GM12878 (cell line): ENCODE measurements at regions not wholly inside any gene's neighbourhood (a gene's known extent, or its start where the extent isn't known, plus 50 kb on each side); places are given as distances from the start of the nearest gene placed in this dataset.

Source experiments
- ATAC-seq: fragments of 200-7000 bp; cut with Tn5 transposase; 3 replicates; pipeline ENCODE4 v1.9.1; 2020; ENCODE audit warnings: mild to moderate bottlenecking, moderate library complexity
- BruUV-seq: library from RNA; stranded (reverse); fragments of 400-500 nt; replicated peaks from 2 replicates; lab custom pipeline; 2021; lab: Mats Ljungman, UMichigan
- CTCF ChIA-PET: fragments of 300-600 bp; sonication (Branson Sonifier 250); formaldehyde crosslinking; extraction: SDS; loops from one replicate; lab custom pipeline; 2021; ENCODE audit warnings: inconsistent platforms; lab: Yijun Ruan, JAX
- POLR2A ChIA-PET: fragments of 350-600 bp; formaldehyde crosslinking; extraction: SDS; loops from one replicate; lab custom pipeline; 2021; ENCODE audit warnings: inconsistent platforms; lab: Charles Lee
- RAD21 ChIA-PET: fragments of 300-600 bp; sonication (Branson Sonifier 250); formaldehyde crosslinking; loops from one replicate; lab custom pipeline; 2023; ENCODE audit warnings: antibody characterized with exemption; ENCODE audit not compliant: unreplicated experiment; lab: Charles Lee
- SMC1A ChIA-PET: fragments of 300-600 bp; sonication (Branson Sonifier 250); formaldehyde crosslinking; loops from one replicate; lab custom pipeline; 2023; ENCODE audit not compliant: unreplicated experiment, uncharacterized antibody; lab: Charles Lee
- DNase-seq: peaks from one replicate; pipeline ENCODE4 v3.0.0-alpha.2; 2011; ENCODE audit warnings: low read depth, low spot score
- FAIRE-seq: peaks from 3 replicates; lab custom pipeline; 2011; peaks lifted over from hg19 to GRCh38; lab: Jason Lieb, UNC
- H2AFZ ChIP-seq: 2 replicates; pipeline ENCODE4 v1.6.0; 2011; ENCODE audit warnings: low read depth, low read length, control low read depth; ENCODE audit not compliant: control insufficient read depth
- H3K27ac ChIP-seq: 2 replicates; pipeline ENCODE4 v1.5.1; 2011; ENCODE audit warnings: control low read depth; ENCODE audit not compliant: control insufficient read depth, insufficient read depth
- H3K27me3 ChIP-seq, 2 experiments: replicated peaks in 1 of 2; 2 replicates each; pipeline versions ENCODE4 v1.6.0 to v1.6.1; 2011; ENCODE audit warnings: low read length in 1 of 2; ENCODE audit not compliant: control insufficient read depth in 2 of 2, insufficient read depth in 2 of 2
- H3K36me3 ChIP-seq, 2 experiments: 2 replicates each; pipeline ENCODE4 v1.5.1; 2011; ENCODE audit warnings: low read length in 1 of 2; ENCODE audit not compliant: control insufficient read depth in 2 of 2, insufficient read depth in 2 of 2
- H3K4me1 ChIP-seq: 2 replicates; pipeline ENCODE4 v1.6.1; 2011; ENCODE audit warnings: mild to moderate bottlenecking, low read length, moderate library complexity, mixed read lengths; ENCODE audit not compliant: control insufficient read depth, insufficient read depth
- H3K4me2 ChIP-seq: 2 replicates; pipeline ENCODE4 v1.6.0; 2011; ENCODE audit warnings: control low read depth; ENCODE audit not compliant: control insufficient read depth, insufficient read depth
- H3K4me3 ChIP-seq: fragments of 200-600 bp; sonication (generic); 2 replicates; pipeline ENCODE4 v1.5.1; 2016
- H3K79me2 ChIP-seq: 2 replicates; pipeline ENCODE4 v1.6.0; 2011; ENCODE audit warnings: low read length; ENCODE audit not compliant: control insufficient read depth, insufficient read depth
- H3K9ac ChIP-seq: 2 replicates; pipeline ENCODE4 v1.8.0; 2011; ENCODE audit warnings: low read length, control low read depth, mixed read lengths; ENCODE audit not compliant: control insufficient read depth, insufficient read depth
- H3K9me3 ChIP-seq: replicated peaks from 3 replicates; pipeline ENCODE4 v1.5.1; 2011; ENCODE audit warnings: mild to moderate bottlenecking, low read length; ENCODE audit not compliant: control insufficient read depth, insufficient read depth
- H4K20me1 ChIP-seq: 2 replicates; pipeline ENCODE4 v1.6.0; 2011; ENCODE audit not compliant: control insufficient read depth, insufficient read depth
- BHLHE40 ChIP-seq, 2 experiments: fragments of 450-650 bp in 1 of 2; IDR thresholded peaks; 2 replicates each; pipeline ENCODE4 v1.6.1; 2011 to 2017; ENCODE audit warnings: low read depth in 2 of 2, borderline replicate concordance in 1 of 2, improper control_type of control experiment in 1 of 2, low read length in 1 of 2, mild to moderate bottlenecking in 1 of 2
- CBFB ChIP-seq: IDR thresholded peaks from 2 replicates; pipeline ENCODE4 v1.6.1; 2016; ENCODE audit warnings: antibody characterized with exemption, low read depth
- CEBPZ ChIP-seq: fragments of 150-350 bp; IDR thresholded peaks from 2 replicates; pipeline ENCODE4 v1.6.1; 2016; ENCODE audit warnings: low read depth, low read length
- EGR1 ChIP-seq, 2 experiments: IDR thresholded peaks; 1 replicate in 1 of 2; 2 replicates in 1 of 2; pipeline ENCODE4 v1.6.1; 2011 to 2012; ENCODE audit warnings: low read depth in 2 of 2, low read length in 2 of 2, borderline replicate concordance in 1 of 2, mild to moderate bottlenecking in 1 of 2, moderate library complexity in 1 of 2
- FOXM1 ChIP-seq: IDR thresholded peaks from 2 replicates; pipeline ENCODE4 v1.6.1; 2012; ENCODE audit warnings: low read depth, mild to moderate bottlenecking, inconsistent platforms, low read length, moderate library complexity
- NFYA ChIP-seq: IDR thresholded peaks from 2 replicates; pipeline ENCODE4 v1.6.1; 2011; ENCODE audit warnings: low read depth, mild to moderate bottlenecking, low read length, improper control_type of control experiment, borderline replicate concordance
- PBX3 ChIP-seq: IDR thresholded peaks from 2 replicates; pipeline ENCODE4 v1.6.1; 2011; ENCODE audit warnings: mild to moderate bottlenecking, low read depth, low read length, moderate library complexity; ENCODE audit not compliant: insufficient replicate concordance
- RUNX3 ChIP-seq: IDR thresholded peaks from 2 replicates; pipeline ENCODE4 v1.6.1; 2012; ENCODE audit warnings: low read length, inconsistent platforms
- SMAD5 ChIP-seq: IDR thresholded peaks from 2 replicates; pipeline ENCODE4 v1.6.1; 2016; ENCODE audit warnings: antibody characterized with exemption, low read depth
- USF2 ChIP-seq: IDR thresholded peaks from 2 replicates; pipeline ENCODE4 v1.6.1; 2011; ENCODE audit warnings: low read depth, low read length, improper control_type of control experiment, borderline replicate concordance
- WGBS: methylation state at CpG from one replicate; pipeline ENCODE4 v1.1.6; 2016; ENCODE audit warnings: low lambda C conversion rate; ENCODE audit not compliant: insufficient replicate concordance, insufficient coverage; ENCODE audit errors: missing lambda C conversion rate; 5-methylcytosine and 5-hydroxymethylcytosine counted together
- in situ Hi-C: fragments of 300-500 bp; cut with MboI; formaldehyde crosslinking; loops from 9 replicates; pipeline ENCODE4 v1.14.3; 2018; ENCODE audit warnings: mixed read lengths
- intact Hi-C: fragments of 100-400 bp; cut with micrococcal nuclease; formaldehyde crosslinking; loops from one replicate; pipeline ENCODE4 v1.14.2; 2022; ENCODE audit not compliant: unreplicated experiment
- TF ChIP-seq, protein P1 (sequence below): fragments of 450-650 bp; IDR thresholded peaks from 2 replicates; pipeline ENCODE4 v1.6.1; 2016; ENCODE audit warnings: mild to moderate bottlenecking
- TF ChIP-seq, protein P2 (sequence below): fragments of 450-650 bp; IDR thresholded peaks from 2 replicates; pipeline ENCODE4 v1.6.1; 2017; ENCODE audit warnings: mild to moderate bottlenecking, moderate library complexity

GRCh38 chr6:63391203-63391970, 71.6 kb upstream of the LGSN start:
- H3K36me3 ChIP-seq: no peaks in the 10 kb centered on the region
- CTCF ChIA-PET: no interaction called here
- ATAC-seq (no peak), DNase-seq (no peak), FAIRE-seq (no peak)
- WGBS: 63% methylated on average over 3 of the region's 3 CpGs
- in situ Hi-C loops: no loop called here
- no TSS peak for BruUV-seq
- no peak overlapping the region for H2AFZ ChIP-seq
- no peak overlapping the region for H3K4me2 ChIP-seq
- intact Hi-C loops: no loop called here
- no peak overlapping the region for H3K9ac ChIP-seq
- POLR2A ChIA-PET: no interaction called here
- H3K27me3 ChIP-seq: no peaks in the 10 kb centered on the region
- H4K20me1 ChIP-seq: no peaks in the 10 kb centered on the region
- RAD21 ChIA-PET: interaction anchor here (0.9 kb wide), 1 partner anchor 38 kb away, joined by 5 read pairs; no protein-coding TSS in a partner anchor
- H3K4me1 ChIP-seq: peaks cover 3% of the 10 kb centered on the region; the same call in 1 of the 2 replicates
- no peaks in the 10 kb centered on the region for H3K9me3 ChIP-seq
- SMC1A ChIA-PET: interaction anchor here (1.4 to 1.6 kb wide), 2 partner anchors 11 to 15 kb away, joined by 4 to 6 read pairs; no protein-coding TSS in a partner anchor
- H3K4me3 ChIP-seq: no peak overlapping the region
- no peak overlapping the region for H3K27ac ChIP-seq
- H3K79me2 ChIP-seq: no peaks in the 10 kb centered on the region
- TF ChIP-seq CBFB (no peak), SMAD5 (no peak), PBX3 (no peak), CEBPZ (no peak), FOXM1 (no peak), USF2 (no peak), EGR1 (IDR thresholded peaks at IDR 0.05; ENCODE audit: borderline replicate concordance in 1 of 2, low read depth in 2 of 2, low read length in 2 of 2) (no peak), NFYA (no peak), BHLHE40 (IDR thresholded peaks at IDR 0.05; ENCODE audit: borderline replicate concordance in 1 of 2, low read depth in 2 of 2, low read length in 1 of 2) (no peak), RUNX3 (no peak)
- TF ChIP-seq, protein P1, sequence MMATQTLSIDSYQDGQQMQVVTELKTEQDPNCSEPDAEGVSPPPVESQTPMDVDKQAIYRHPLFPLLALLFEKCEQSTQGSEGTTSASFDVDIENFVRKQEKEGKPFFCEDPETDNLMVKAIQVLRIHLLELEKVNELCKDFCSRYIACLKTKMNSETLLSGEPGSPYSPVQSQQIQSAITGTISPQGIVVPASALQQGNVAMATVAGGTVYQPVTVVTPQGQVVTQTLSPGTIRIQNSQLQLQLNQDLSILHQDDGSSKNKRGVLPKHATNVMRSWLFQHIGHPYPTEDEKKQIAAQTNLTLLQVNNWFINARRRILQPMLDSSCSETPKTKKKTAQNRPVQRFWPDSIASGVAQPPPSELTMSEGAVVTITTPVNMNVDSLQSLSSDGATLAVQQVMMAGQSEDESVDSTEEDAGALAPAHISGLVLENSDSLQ: no peak
- TF ChIP-seq, protein P2, sequence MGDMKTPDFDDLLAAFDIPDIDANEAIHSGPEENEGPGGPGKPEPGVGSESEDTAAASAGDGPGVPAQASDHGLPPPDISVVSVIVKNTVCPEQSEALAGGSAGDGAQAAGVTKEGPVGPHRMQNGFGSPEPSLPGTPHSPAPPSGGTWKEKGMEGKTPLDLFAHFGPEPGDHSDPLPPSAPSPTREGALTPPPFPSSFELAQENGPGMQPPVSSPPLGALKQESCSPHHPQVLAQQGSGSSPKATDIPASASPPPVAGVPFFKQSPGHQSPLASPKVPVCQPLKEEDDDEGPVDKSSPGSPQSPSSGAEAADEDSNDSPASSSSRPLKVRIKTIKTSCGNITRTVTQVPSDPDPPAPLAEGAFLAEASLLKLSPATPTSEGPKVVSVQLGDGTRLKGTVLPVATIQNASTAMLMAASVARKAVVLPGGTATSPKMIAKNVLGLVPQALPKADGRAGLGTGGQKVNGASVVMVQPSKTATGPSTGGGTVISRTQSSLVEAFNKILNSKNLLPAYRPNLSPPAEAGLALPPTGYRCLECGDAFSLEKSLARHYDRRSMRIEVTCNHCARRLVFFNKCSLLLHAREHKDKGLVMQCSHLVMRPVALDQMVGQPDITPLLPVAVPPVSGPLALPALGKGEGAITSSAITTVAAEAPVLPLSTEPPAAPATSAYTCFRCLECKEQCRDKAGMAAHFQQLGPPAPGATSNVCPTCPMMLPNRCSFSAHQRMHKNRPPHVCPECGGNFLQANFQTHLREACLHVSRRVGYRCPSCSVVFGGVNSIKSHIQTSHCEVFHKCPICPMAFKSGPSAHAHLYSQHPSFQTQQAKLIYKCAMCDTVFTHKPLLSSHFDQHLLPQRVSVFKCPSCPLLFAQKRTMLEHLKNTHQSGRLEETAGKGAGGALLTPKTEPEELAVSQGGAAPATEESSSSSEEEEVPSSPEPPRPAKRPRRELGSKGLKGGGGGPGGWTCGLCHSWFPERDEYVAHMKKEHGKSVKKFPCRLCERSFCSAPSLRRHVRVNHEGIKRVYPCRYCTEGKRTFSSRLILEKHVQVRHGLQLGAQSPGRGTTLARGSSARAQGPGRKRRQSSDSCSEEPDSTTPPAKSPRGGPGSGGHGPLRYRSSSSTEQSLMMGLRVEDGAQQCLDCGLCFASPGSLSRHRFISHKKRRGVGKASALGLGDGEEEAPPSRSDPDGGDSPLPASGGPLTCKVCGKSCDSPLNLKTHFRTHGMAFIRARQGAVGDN: no peak
